ENCODE measurements at regions not wholly inside any gene's neighbourhood (a gene's known extent, or its start where the extent isn't known, plus 50 kb on each side); places are given as distances from the start of the nearest gene placed in this dataset.

- intact Hi-C loops (cut with DNase I): no loop called here
- no peak for DNase-seq
Measured at GRCh38 chr1:5348732-5349465, 643.3 kb downstream of the NPHP4 start.

- no peak for DNase-seq
- intact Hi-C loops (cut with DNase I): no loop called here
Measured at GRCh38 chr1:5347726-5348125, 644.5 kb downstream of the NPHP4 start.

GRCh38 chr1:5345556-5345955, 646.7 kb downstream of the NPHP4 start:
- DNase-seq: no peak
- intact Hi-C loops (cut with DNase I): no loop called here

- DNase-seq: no peak
- intact Hi-C loops (cut with DNase I): no loop called here
Measured at GRCh38 chr1:5343256-5344020, 648.8 kb downstream of the NPHP4 start.

- intact Hi-C loops (cut with DNase I): no loop called here
Measured at GRCh38 chr1:5342830-5343229, 649.4 kb downstream of the NPHP4 start.

GRCh38 chr1:5342172-5342571, 650.1 kb downstream of the NPHP4 start:
- intact Hi-C loops (cut with DNase I): no loop called here
- no peak for DNase-seq

More at GRCh38 chr1:5342830-5343229, 649.4 kb downstream of the NPHP4 start:
- DNase-seq: no peak

GRCh38 chr1:5341471-5341870, 650.8 kb downstream of the NPHP4 start:
- intact Hi-C loops (cut with DNase I): no loop called here

GRCh38 chr1:5340560-5341130, 651.6 kb downstream of the NPHP4 start:
- no peak for DNase-seq
- intact Hi-C loops (cut with DNase I): no loop called here

More at GRCh38 chr1:5341471-5341870, 650.8 kb downstream of the NPHP4 start:
- no peak for DNase-seq

GRCh38 chr1:5338466-5338865, 653.8 kb downstream of the NPHP4 start:
- no peak for DNase-seq
- intact Hi-C loops (cut with DNase I): no loop called here

GRCh38 chr1:5333291-5333690, 658.9 kb downstream of the NPHP4 start:
- intact Hi-C loops (cut with DNase I): no loop called here
- DNase-seq: no peak

- no peak for DNase-seq
Measured at GRCh38 chr1:5331101-5331500, 661.1 kb downstream of the NPHP4 start.

GRCh38 chr1:5329068-5329739, 663.0 kb downstream of the NPHP4 start:
- DNase-seq: no peak
- intact Hi-C loops (cut with DNase I): no loop called here

More at GRCh38 chr1:5331101-5331500, 661.1 kb downstream of the NPHP4 start:
- intact Hi-C loops (cut with DNase I): no loop called here

GRCh38 chr1:5324883-5325282, 667.3 kb downstream of the NPHP4 start:
- no peak for DNase-seq
- intact Hi-C loops (cut with DNase I): no loop called here

GRCh38 chr1:5318143-5318816, 663.9 kb downstream of the AJAP1 start:
- DNase-seq: no peak

GRCh38 chr1:5317391-5317790, 663.0 kb downstream of the AJAP1 start:
- intact Hi-C loops (cut with DNase I): no loop called here
- no peak for DNase-seq

More at GRCh38 chr1:5318143-5318816, 663.9 kb downstream of the AJAP1 start:
- intact Hi-C loops (cut with DNase I): no loop called here

GRCh38 chr1:5312862-5313261, 658.5 kb downstream of the AJAP1 start:
- no peak for DNase-seq
- intact Hi-C loops (cut with DNase I): no loop called here

GRCh38 chr1:5312293-5312674, 657.9 kb downstream of the AJAP1 start:
- DNase-seq: no peak

GRCh38 chr1:5311634-5312292, 657.4 kb downstream of the AJAP1 start:
- no peak for DNase-seq
- intact Hi-C loops (cut with DNase I): no loop called here

More at GRCh38 chr1:5312293-5312674, 657.9 kb downstream of the AJAP1 start:
- intact Hi-C loops (cut with DNase I): no loop called here

- intact Hi-C loops (cut with DNase I): no loop called here
Measured at GRCh38 chr1:5311147-5311546, 656.7 kb downstream of the AJAP1 start.

GRCh38 chr1:5308249-5308648, 653.8 kb downstream of the AJAP1 start:
- peak in 1 of 10 donors; percentile 21 for DNase-seq
- intact Hi-C loops (cut with DNase I): no loop called here

More at GRCh38 chr1:5311147-5311546, 656.7 kb downstream of the AJAP1 start:
- DNase-seq: no peak
